Hepatocyte (in vitro differentiated cells): ENCODE measurements at regions not wholly inside any gene's neighbourhood (a gene's known extent, or its start where the extent isn't known, plus 50 kb on each side); places are given as distances from the start of the nearest gene placed in this dataset.

Experiments
- DNase-seq: peaks from one replicate; pipeline ENCODE4 v3.0.0-alpha.2; 2016; ENCODE audit warnings: low spot score
- H2AFZ ChIP-seq: fragments of 200-600 bp; sonication (generic); 2 replicates; pipeline ENCODE4 v1.6.0; 2016; ENCODE audit warnings: antibody characterized with exemption, mild to moderate bottlenecking
- H3K27ac ChIP-seq: fragments of 200-600 bp; sonication (generic); 2 replicates; pipeline ENCODE4 v1.5.1; 2016; ENCODE audit warnings: mild to moderate bottlenecking
- H3K27me3 ChIP-seq: fragments of 200-600 bp; sonication (generic); 2 replicates; pipeline ENCODE4 v1.6.1; 2016
- H3K36me3 ChIP-seq: fragments of 200-600 bp; sonication (generic); replicated peaks from 2 replicates; pipeline ENCODE4 v1.5.1; 2016; ENCODE audit warnings: low read depth; ENCODE audit not compliant: insufficient read depth
- H3K4me1 ChIP-seq: fragments of 200-600 bp; sonication (generic); 2 replicates; pipeline ENCODE4 v1.5.1; 2016; ENCODE audit warnings: mild to moderate bottlenecking, moderate library complexity; ENCODE audit not compliant: insufficient read depth
- H3K4me2 ChIP-seq: fragments of 200-600 bp; sonication (generic); 2 replicates; pipeline ENCODE4 v1.6.0; 2016
- H3K4me3 ChIP-seq: fragments of 200-600 bp; sonication (generic); 2 replicates; pipeline ENCODE4 v1.5.1; 2016; ENCODE audit warnings: mild to moderate bottlenecking
- H3K79me2 ChIP-seq: fragments of 200-600 bp; sonication (generic); 2 replicates; pipeline ENCODE4 v1.6.0; 2017; ENCODE audit warnings: mild to moderate bottlenecking
- H3K9me2 ChIP-seq: fragments of 200-600 bp; sonication (generic); replicated peaks from 2 replicates; pipeline ENCODE4 v1.6.0; 2017; ENCODE audit warnings: mild to moderate bottlenecking; ENCODE audit not compliant: insufficient read depth
- H3K9me3 ChIP-seq: fragments of 200-600 bp; sonication (generic); 2 replicates; pipeline ENCODE4 v1.5.1; 2016; ENCODE audit warnings: low read depth, mild to moderate bottlenecking
- H4K20me1 ChIP-seq: fragments of 200-600 bp; sonication (generic); 2 replicates; pipeline ENCODE4 v1.6.0; 2016; ENCODE audit warnings: mild to moderate bottlenecking; ENCODE audit not compliant: insufficient read depth, poor library complexity, severe bottlenecking
- EZH2 ChIP-seq: fragments of 200-600 bp; sonication (generic); IDR thresholded peaks from 2 replicates; pipeline ENCODE4 v1.6.1; 2016; ENCODE audit warnings: antibody characterized with exemption, mild to moderate bottlenecking, borderline replicate concordance
- EZH2phosphoT487 ChIP-seq: fragments of 200-600 bp; sonication (generic); IDR thresholded peaks from one replicate; pipeline ENCODE4 v1.6.1; 2018; ENCODE audit warnings: antibody characterized with exemption, mild to moderate bottlenecking, low read depth, moderate library complexity; ENCODE audit not compliant: unreplicated experiment, severe bottlenecking
- WGBS: methylation state at CpG from one replicate; pipeline ENCODE4 v1.1.6; 2016; ENCODE audit warnings: low lambda C conversion rate; ENCODE audit errors: missing lambda C conversion rate; 5-methylcytosine and 5-hydroxymethylcytosine counted together
- TF ChIP-seq, protein P1 (sequence below): fragments of 200-600 bp; sonication (generic); IDR thresholded peaks from 2 replicates; pipeline ENCODE4 v1.5.1; 2016; ENCODE audit warnings: antibody characterized with exemption, mild to moderate bottlenecking; ENCODE audit not compliant: poor library complexity

GRCh38 chr22:22034469-22035132 lies 52.0 kb upstream of the TOP3B start:
- Histone ChIP-seq H3K9me3 (no peaks in the 10 kb centered on the region), H3K79me2 (no peaks in the 10 kb centered on the region), H3K4me3 (no peak overlapping the region), H3K4me1 (peaks cover 10% of the 10 kb centered on the region), H3K36me3 (no peaks in the 10 kb centered on the region), H3K9me2 (no peaks in the 10 kb centered on the region), H4K20me1 (no peaks in the 10 kb centered on the region), H2AFZ (no peak overlapping the region), H3K4me2 (no peak overlapping the region), H3K27ac (no peak overlapping the region), H3K27me3 (peaks cover 8% of the 10 kb centered on the region)
- no peak for DNase-seq
- WGBS = 79% methylated on average over 3 of the region's 3 CpGs
- TF ChIP-seq, protein P1, sequence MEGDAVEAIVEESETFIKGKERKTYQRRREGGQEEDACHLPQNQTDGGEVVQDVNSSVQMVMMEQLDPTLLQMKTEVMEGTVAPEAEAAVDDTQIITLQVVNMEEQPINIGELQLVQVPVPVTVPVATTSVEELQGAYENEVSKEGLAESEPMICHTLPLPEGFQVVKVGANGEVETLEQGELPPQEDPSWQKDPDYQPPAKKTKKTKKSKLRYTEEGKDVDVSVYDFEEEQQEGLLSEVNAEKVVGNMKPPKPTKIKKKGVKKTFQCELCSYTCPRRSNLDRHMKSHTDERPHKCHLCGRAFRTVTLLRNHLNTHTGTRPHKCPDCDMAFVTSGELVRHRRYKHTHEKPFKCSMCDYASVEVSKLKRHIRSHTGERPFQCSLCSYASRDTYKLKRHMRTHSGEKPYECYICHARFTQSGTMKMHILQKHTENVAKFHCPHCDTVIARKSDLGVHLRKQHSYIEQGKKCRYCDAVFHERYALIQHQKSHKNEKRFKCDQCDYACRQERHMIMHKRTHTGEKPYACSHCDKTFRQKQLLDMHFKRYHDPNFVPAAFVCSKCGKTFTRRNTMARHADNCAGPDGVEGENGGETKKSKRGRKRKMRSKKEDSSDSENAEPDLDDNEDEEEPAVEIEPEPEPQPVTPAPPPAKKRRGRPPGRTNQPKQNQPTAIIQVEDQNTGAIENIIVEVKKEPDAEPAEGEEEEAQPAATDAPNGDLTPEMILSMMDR = no peak
- no peak for TF ChIP-seq EZH2phosphoT487
- no peak for TF ChIP-seq EZH2

- Histone ChIP-seq H3K79me2 (no peaks in the 10 kb centered on the region), H4K20me1 (no peaks in the 10 kb centered on the region), H3K27ac (no peak overlapping the region), H3K4me1 (peaks cover 10% of the 10 kb centered on the region), H3K27me3 (peaks cover 8% of the 10 kb centered on the region), H3K9me2 (no peaks in the 10 kb centered on the region), H3K4me3 (no peak overlapping the region), H3K9me3 (no peaks in the 10 kb centered on the region), H3K36me3 (no peaks in the 10 kb centered on the region), H3K4me2 (no peak overlapping the region), H2AFZ (no peak overlapping the region)
- WGBS = 73% methylated on average over 5 of the region's 5 CpGs
- no peak for DNase-seq
- TF ChIP-seq EZH2phosphoT487 (no peak), EZH2 (no peak)
- TF ChIP-seq, protein P1 = no peak
Observed at GRCh38 chr22:22033803-22034468, 51.3 kb upstream of the TOP3B start.

GRCh38 chr22:22032906-22033802 lies 50.6 kb upstream of the TOP3B start:
- Histone ChIP-seq H3K4me2 (no peak overlapping the region), H3K4me3 (no peak overlapping the region), H2AFZ (no peak overlapping the region), H3K27me3 (peaks cover 8% of the 10 kb centered on the region), H3K9me3 (no peaks in the 10 kb centered on the region), H3K9me2 (no peaks in the 10 kb centered on the region), H3K36me3 (no peaks in the 10 kb centered on the region), H3K4me1 (peaks cover 5% of the 10 kb centered on the region), H3K27ac (no peak overlapping the region), H3K79me2 (no peaks in the 10 kb centered on the region), H4K20me1 (no peaks in the 10 kb centered on the region)
- no peak for DNase-seq
- TF ChIP-seq EZH2 (no peak), EZH2phosphoT487 (no peak)
- TF ChIP-seq, protein P1 = no peak
- WGBS = 87% methylated on average over 7 of the region's 7 CpGs
